ENCODE measurements at regions not wholly inside any gene's neighbourhood (a gene's known extent, or its start where the extent isn't known, plus 50 kb on each side); places are given as distances from the start of the nearest gene placed in this dataset.

DNA sequence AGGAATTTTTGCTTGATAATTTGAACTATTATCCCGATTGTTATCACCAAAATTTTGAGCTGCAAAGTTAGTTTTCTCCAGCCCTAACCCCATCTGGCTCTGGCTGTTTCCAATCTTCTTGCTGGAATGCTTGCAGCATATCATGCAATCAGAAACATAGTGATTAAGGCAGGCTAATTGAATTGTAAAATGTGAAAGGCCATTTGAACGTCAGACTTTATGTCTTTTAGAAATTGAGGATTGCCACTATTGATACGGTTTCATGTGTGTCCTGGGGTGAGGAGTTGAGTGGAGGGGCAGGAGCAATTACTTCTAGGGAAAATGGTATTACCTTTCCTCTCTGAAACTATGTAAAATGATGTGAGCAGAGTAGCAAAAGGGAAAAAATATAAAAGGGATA, 1674.5 kb upstream of the LRRTM1 start:
- DNase-seq (ENCODE audit: extremely low read depth in 1 of 4, low spot score in 3 of 4) (no peak), FAIRE-seq (no peak), ATAC-seq (no peak)
- intact Hi-C loops (cut with micrococcal nuclease) (no loop called here), in situ Hi-C loops (cut with MboI) (no loop called here)
- no peak overlapping the region for H3K27ac ChIP-seq (ENCODE audit: extremely low read depth, low read depth, low read length)
- CTCF ChIA-PET (ENCODE audit: low intra/inter-chr PET ratio), result no interaction called here
- no peak overlapping the region for H2AFZ ChIP-seq (ENCODE audit: low read depth, low read length)
- TF ChIP-seq SNIP1 (IDR thresholded peaks at IDR 0.05; ENCODE audit: low read depth) (no peak), SMARCA4 (IDR thresholded peaks at IDR 0.05) (no peak), RNF2 (IDR thresholded peaks at IDR 0.05) (no peak), FOS (IDR thresholded peaks at IDR 0.05; ENCODE audit: extremely low read depth, insufficient read length) (no peak), RHOXF2B (CRISPR knock-in tag; conservative IDR thresholded peaks at IDR 0.05) (no peak), MEIS2 (IDR thresholded peaks at IDR 0.05; ENCODE audit: partially characterized antibody) (no peak), ZNF311 (CRISPR knock-in tag; IDR thresholded peaks at IDR 0.05) (no peak)
- TF ChIP-seq, protein P1, sequence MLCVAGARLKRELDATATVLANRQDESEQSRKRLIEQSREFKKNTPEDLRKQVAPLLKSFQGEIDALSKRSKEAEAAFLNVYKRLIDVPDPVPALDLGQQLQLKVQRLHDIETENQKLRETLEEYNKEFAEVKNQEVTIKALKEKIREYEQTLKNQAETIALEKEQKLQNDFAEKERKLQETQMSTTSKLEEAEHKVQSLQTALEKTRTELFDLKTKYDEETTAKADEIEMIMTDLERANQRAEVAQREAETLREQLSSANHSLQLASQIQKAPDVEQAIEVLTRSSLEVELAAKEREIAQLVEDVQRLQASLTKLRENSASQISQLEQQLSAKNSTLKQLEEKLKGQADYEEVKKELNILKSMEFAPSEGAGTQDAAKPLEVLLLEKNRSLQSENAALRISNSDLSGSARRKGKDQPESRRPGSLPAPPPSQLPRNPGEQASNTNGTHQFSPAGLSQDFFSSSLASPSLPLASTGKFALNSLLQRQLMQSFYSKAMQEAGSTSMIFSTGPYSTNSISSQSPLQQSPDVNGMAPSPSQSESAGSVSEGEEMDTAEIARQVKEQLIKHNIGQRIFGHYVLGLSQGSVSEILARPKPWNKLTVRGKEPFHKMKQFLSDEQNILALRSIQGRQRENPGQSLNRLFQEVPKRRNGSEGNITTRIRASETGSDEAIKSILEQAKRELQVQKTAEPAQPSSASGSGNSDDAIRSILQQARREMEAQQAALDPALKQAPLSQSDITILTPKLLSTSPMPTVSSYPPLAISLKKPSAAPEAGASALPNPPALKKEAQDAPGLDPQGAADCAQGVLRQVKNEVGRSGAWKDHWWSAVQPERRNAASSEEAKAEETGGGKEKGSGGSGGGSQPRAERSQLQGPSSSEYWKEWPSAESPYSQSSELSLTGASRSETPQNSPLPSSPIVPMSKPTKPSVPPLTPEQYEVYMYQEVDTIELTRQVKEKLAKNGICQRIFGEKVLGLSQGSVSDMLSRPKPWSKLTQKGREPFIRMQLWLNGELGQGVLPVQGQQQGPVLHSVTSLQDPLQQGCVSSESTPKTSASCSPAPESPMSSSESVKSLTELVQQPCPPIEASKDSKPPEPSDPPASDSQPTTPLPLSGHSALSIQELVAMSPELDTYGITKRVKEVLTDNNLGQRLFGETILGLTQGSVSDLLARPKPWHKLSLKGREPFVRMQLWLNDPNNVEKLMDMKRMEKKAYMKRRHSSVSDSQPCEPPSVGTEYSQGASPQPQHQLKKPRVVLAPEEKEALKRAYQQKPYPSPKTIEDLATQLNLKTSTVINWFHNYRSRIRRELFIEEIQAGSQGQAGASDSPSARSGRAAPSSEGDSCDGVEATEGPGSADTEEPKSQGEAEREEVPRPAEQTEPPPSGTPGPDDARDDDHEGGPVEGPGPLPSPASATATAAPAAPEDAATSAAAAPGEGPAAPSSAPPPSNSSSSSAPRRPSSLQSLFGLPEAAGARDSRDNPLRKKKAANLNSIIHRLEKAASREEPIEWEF (CRISPR knock-in tag; IDR thresholded peaks at IDR 0.05), result no peak
- TF ChIP-seq, protein P2, sequence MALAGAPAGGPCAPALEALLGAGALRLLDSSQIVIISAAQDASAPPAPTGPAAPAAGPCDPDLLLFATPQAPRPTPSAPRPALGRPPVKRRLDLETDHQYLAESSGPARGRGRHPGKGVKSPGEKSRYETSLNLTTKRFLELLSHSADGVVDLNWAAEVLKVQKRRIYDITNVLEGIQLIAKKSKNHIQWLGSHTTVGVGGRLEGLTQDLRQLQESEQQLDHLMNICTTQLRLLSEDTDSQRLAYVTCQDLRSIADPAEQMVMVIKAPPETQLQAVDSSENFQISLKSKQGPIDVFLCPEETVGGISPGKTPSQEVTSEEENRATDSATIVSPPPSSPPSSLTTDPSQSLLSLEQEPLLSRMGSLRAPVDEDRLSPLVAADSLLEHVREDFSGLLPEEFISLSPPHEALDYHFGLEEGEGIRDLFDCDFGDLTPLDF (CRISPR knock-in tag; IDR thresholded peaks at IDR 0.05), result no peak
- TF ChIP-seq, protein P3, sequence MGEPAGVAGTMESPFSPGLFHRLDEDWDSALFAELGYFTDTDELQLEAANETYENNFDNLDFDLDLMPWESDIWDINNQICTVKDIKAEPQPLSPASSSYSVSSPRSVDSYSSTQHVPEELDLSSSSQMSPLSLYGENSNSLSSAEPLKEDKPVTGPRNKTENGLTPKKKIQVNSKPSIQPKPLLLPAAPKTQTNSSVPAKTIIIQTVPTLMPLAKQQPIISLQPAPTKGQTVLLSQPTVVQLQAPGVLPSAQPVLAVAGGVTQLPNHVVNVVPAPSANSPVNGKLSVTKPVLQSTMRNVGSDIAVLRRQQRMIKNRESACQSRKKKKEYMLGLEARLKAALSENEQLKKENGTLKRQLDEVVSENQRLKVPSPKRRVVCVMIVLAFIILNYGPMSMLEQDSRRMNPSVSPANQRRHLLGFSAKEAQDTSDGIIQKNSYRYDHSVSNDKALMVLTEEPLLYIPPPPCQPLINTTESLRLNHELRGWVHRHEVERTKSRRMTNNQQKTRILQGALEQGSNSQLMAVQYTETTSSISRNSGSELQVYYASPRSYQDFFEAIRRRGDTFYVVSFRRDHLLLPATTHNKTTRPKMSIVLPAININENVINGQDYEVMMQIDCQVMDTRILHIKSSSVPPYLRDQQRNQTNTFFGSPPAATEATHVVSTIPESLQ (CRISPR knock-in tag; IDR thresholded peaks at IDR 0.05), result no peak
- TF ChIP-seq, protein P4, sequence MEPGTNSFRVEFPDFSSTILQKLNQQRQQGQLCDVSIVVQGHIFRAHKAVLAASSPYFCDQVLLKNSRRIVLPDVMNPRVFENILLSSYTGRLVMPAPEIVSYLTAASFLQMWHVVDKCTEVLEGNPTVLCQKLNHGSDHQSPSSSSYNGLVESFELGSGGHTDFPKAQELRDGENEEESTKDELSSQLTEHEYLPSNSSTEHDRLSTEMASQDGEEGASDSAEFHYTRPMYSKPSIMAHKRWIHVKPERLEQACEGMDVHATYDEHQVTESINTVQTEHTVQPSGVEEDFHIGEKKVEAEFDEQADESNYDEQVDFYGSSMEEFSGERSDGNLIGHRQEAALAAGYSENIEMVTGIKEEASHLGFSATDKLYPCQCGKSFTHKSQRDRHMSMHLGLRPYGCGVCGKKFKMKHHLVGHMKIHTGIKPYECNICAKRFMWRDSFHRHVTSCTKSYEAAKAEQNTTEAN (CRISPR knock-in tag; IDR thresholded peaks at IDR 0.05), result no peak
- no peaks in the 10 kb centered on the region for H3K4me1 ChIP-seq (replicated peaks in 1 of 2; ENCODE audit: control insufficient read depth in 2 of 2, insufficient read depth in 2 of 2, low read length in 2 of 2)
- H3K27me3 ChIP-seq (ENCODE audit: control insufficient read depth in 2 of 2, insufficient read depth in 2 of 2, low read length in 2 of 2), result no peaks in the 10 kb centered on the region
- H3K4me2 ChIP-seq (ENCODE audit: insufficient read depth, low read length), result no peak overlapping the region
- H3K4me3 ChIP-seq, result no peak overlapping the region
- 0% methylated on average over 3 of the region's 3 CpGs for WGBS (ENCODE audit: insufficient coverage, low coverage, missing lambda C conversion rate)
- H3K79me2 ChIP-seq (ENCODE audit: control insufficient read depth, insufficient read depth, low read length), result no peaks in the 10 kb centered on the region
- no peaks in the 10 kb centered on the region for H3K9me1 ChIP-seq (ENCODE audit: control insufficient read depth, insufficient read depth, low read length)
- H3K9ac ChIP-seq (ENCODE audit: insufficient read depth in 1 of 2, low read depth in 2 of 2, low read length in 2 of 2), result no peak overlapping the region
- H4K20me1 ChIP-seq (replicated peaks; ENCODE audit: control insufficient read depth, insufficient read depth, low read length), result no peaks in the 10 kb centered on the region
- POLR2A ChIA-PET, result no interaction called here
- BruUV-seq (replicated peaks), result no TSS peak
- no peaks in the 10 kb centered on the region; the same call in 1 of the 2 replicates for H3K9me3 ChIP-seq (replicated peaks; ENCODE audit: control insufficient read depth, insufficient read depth, low read depth, low read length)
- H3K36me3 ChIP-seq (ENCODE audit: control insufficient read depth, insufficient read depth, low read length), result no peaks in the 10 kb centered on the region
